ENCODE measurements at regions not wholly inside any gene's neighbourhood (a gene's known extent, or its start where the extent isn't known, plus 50 kb on each side); places are given as distances from the start of the nearest gene placed in this dataset.

GRCh38 chr11:56932572-56933220, 56.0 kb upstream of the OR5AK2 start:
- H3K36me3 ChIP-seq (ENCODE audit: control insufficient read depth, insufficient read depth, low read length) = no peaks in the 10 kb centered on the region
- no peak overlapping the region for H3K4me3 ChIP-seq (ENCODE audit: low read length)
- no peaks in the 10 kb centered on the region for H3K27me3 ChIP-seq (ENCODE audit: control insufficient read depth, insufficient read depth, low read length)
- H3K4me1 ChIP-seq (ENCODE audit: control insufficient read depth, insufficient read depth, low read length) = no peaks in the 10 kb centered on the region
- H3K9ac ChIP-seq (ENCODE audit: low read length) = no peak overlapping the region
- no peaks in the 10 kb centered on the region for H3K9me3 ChIP-seq (ENCODE audit: control insufficient read depth, low read length)

DNA sequence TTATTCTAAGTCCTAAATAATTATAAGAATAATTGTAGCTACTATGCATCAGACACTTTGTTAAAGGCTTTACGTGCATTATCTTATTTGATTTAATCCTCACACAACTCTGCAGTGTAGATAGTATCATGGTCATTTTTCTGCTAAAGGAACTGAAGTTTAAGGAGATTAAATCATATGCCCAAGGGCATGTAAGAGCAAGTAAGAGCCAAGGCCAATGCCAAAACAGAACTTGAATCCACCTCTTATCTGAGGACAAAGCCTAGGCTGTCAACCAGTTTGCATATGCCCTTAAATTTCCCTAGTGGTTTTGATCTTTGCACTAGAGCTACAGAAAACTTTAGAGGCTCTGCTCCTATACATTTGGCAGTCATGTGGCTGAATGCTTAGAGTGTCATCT, 65.6 kb upstream of the OR5AK2 start:
- Histone ChIP-seq H3K9me3 (ENCODE audit: control insufficient read depth, low read length) (no peaks in the 10 kb centered on the region), H3K9ac (ENCODE audit: low read length) (no peak overlapping the region), H3K36me3 (ENCODE audit: control insufficient read depth, insufficient read depth, low read length) (no peaks in the 10 kb centered on the region), H3K4me3 (ENCODE audit: low read length) (no peak overlapping the region), H3K4me1 (ENCODE audit: control insufficient read depth, insufficient read depth, low read length) (no peaks in the 10 kb centered on the region), H3K27me3 (ENCODE audit: control insufficient read depth, insufficient read depth, low read length) (no peaks in the 10 kb centered on the region)

GRCh38 chr11:56922421-56922820, 66.3 kb upstream of the OR5AK2 start:
- Histone ChIP-seq H3K9me3 (ENCODE audit: control insufficient read depth, low read length) (no peaks in the 10 kb centered on the region), H3K27me3 (ENCODE audit: control insufficient read depth, insufficient read depth, low read length) (no peaks in the 10 kb centered on the region), H3K4me1 (ENCODE audit: control insufficient read depth, insufficient read depth, low read length) (no peaks in the 10 kb centered on the region), H3K9ac (ENCODE audit: low read length) (no peak overlapping the region), H3K36me3 (ENCODE audit: control insufficient read depth, insufficient read depth, low read length) (no peaks in the 10 kb centered on the region), H3K4me3 (ENCODE audit: low read length) (no peak overlapping the region)

GRCh38 chr11:56917708-56918400, 70.9 kb upstream of the OR5AK2 start:
- H3K4me3 ChIP-seq (ENCODE audit: low read length) = no peak overlapping the region
- no peaks in the 10 kb centered on the region for H3K27me3 ChIP-seq (ENCODE audit: control insufficient read depth, insufficient read depth, low read length)
- H3K9ac ChIP-seq (ENCODE audit: low read length) = no peak overlapping the region
- H3K4me1 ChIP-seq (ENCODE audit: control insufficient read depth, insufficient read depth, low read length) = no peaks in the 10 kb centered on the region
- H3K9me3 ChIP-seq (ENCODE audit: control insufficient read depth, low read length) = no peaks in the 10 kb centered on the region
- no peaks in the 10 kb centered on the region for H3K36me3 ChIP-seq (ENCODE audit: control insufficient read depth, insufficient read depth, low read length)

DNA sequence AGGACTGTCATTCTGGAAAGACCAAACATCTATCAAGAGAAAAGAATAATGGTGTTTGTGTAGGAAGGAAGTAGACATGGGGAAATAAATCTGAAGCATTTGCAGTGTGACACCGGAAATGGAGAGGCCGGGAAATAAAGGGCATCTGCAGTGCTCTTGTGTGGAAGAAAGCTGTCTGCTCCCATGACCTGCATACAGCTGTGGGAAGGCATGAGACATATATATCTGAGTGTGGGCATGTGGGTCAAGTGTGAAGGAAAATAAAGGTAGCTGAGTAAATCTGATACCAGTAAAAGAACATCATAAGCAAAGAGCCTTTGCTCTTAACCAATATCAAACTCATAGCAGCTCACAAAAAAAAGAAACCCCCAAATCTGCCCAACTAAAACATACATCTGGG, 72.1 kb upstream of the OR5AK2 start:
- no peaks in the 10 kb centered on the region for H3K9me3 ChIP-seq (ENCODE audit: control insufficient read depth, low read length)
- no peaks in the 10 kb centered on the region for H3K4me1 ChIP-seq (ENCODE audit: control insufficient read depth, insufficient read depth, low read length)
- no peaks in the 10 kb centered on the region for H3K36me3 ChIP-seq (ENCODE audit: control insufficient read depth, insufficient read depth, low read length)
- no peak overlapping the region for H3K4me3 ChIP-seq (ENCODE audit: low read length)
- no peak overlapping the region for H3K9ac ChIP-seq (ENCODE audit: low read length)
- no peaks in the 10 kb centered on the region for H3K27me3 ChIP-seq (ENCODE audit: control insufficient read depth, insufficient read depth, low read length)

- Histone ChIP-seq H3K36me3 (ENCODE audit: control insufficient read depth, insufficient read depth, low read length) (no peaks in the 10 kb centered on the region), H3K9ac (ENCODE audit: low read length) (no peak overlapping the region), H3K4me1 (ENCODE audit: control insufficient read depth, insufficient read depth, low read length) (no peaks in the 10 kb centered on the region), H3K4me3 (ENCODE audit: low read length) (no peak overlapping the region), H3K9me3 (ENCODE audit: control insufficient read depth, low read length) (no peaks in the 10 kb centered on the region), H3K27me3 (ENCODE audit: control insufficient read depth, insufficient read depth, low read length) (no peaks in the 10 kb centered on the region)
Measured at GRCh38 chr11:56916162-56916561, 72.6 kb upstream of the OR5AK2 start.

- no peaks in the 10 kb centered on the region for H3K27me3 ChIP-seq (ENCODE audit: control insufficient read depth, insufficient read depth, low read length)
- no peaks in the 10 kb centered on the region for H3K4me1 ChIP-seq (ENCODE audit: control insufficient read depth, insufficient read depth, low read length)
- H3K9ac ChIP-seq (ENCODE audit: low read length) = no peak overlapping the region
- H3K36me3 ChIP-seq (ENCODE audit: control insufficient read depth, insufficient read depth, low read length) = no peaks in the 10 kb centered on the region
- H3K4me3 ChIP-seq (ENCODE audit: low read length) = no peak overlapping the region
- no peaks in the 10 kb centered on the region for H3K9me3 ChIP-seq (ENCODE audit: control insufficient read depth, low read length)
Measured at GRCh38 chr11:56911312-56911711, 77.4 kb upstream of the OR5AK2 start.

DNA sequence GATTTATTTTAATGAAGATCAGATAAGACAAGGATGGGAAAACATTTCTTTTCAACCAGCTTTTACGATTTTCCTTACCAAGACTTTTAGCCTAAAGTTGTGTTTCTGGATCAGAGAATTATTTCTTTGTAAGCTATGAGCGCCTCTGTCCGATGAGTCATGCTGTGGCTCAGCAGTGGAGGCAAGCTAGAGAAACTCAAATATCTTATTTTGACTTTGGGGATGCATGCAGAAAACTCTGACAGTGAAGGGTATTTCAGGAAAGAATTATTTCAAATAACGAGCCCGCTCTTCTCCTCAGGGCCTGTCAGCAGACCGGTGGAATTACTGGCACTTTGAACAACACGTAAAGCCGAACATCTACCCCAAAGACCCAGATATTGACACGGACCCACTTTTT, 77.9 kb upstream of the OR5AK2 start:
- Histone ChIP-seq H3K9ac (ENCODE audit: low read length) (no peak overlapping the region), H3K4me3 (ENCODE audit: low read length) (no peak overlapping the region), H3K4me1 (ENCODE audit: control insufficient read depth, insufficient read depth, low read length) (no peaks in the 10 kb centered on the region), H3K36me3 (ENCODE audit: control insufficient read depth, insufficient read depth, low read length) (no peaks in the 10 kb centered on the region), H3K27me3 (ENCODE audit: control insufficient read depth, insufficient read depth, low read length) (no peaks in the 10 kb centered on the region), H3K9me3 (ENCODE audit: control insufficient read depth, low read length) (no peaks in the 10 kb centered on the region)

DNA sequence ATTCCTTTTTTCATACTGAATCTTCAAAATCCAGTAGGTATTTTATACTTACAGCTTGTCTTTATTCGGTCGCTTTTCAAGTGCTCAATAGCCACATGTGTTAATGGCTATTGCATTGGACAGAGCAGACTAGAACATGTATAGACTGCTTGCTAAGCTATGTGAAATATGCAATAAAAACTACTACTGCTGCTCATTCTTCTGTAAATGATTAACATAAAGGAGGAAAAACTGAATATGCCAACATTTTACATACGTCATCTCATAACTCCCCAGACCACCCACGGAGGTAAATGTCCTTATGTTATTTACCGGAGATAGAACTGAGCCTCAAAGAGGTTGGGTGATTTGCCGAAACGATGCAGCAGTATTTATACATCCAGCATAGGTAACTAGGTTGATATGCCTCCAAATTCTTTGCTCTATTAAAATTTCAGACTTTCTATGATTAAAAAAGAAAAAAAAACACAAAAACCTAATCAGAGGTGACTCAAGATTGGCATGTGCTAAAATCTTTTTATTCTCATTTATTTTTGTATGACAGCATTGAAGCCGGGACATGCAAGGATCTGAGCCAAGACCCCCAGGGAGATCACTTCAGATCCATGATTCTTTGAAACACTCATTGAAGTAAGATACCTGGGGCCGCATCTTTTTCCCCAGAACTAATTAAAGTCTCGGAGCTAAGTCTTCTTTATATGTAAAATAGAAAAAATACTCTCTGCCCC, 78.5 kb upstream of the OR5AK2 start:
- no peaks in the 10 kb centered on the region for H3K9me3 ChIP-seq (ENCODE audit: control insufficient read depth, low read length)
- H3K9ac ChIP-seq (ENCODE audit: low read length) = no peak overlapping the region
- no peaks in the 10 kb centered on the region for H3K4me1 ChIP-seq (ENCODE audit: control insufficient read depth, insufficient read depth, low read length)
- no peak overlapping the region for H3K4me3 ChIP-seq (ENCODE audit: low read length)
- H3K36me3 ChIP-seq (ENCODE audit: control insufficient read depth, insufficient read depth, low read length) = no peaks in the 10 kb centered on the region
- H3K27me3 ChIP-seq (ENCODE audit: control insufficient read depth, insufficient read depth, low read length) = no peaks in the 10 kb centered on the region

- Histone ChIP-seq H3K9me3 (ENCODE audit: control insufficient read depth, low read length) (no peaks in the 10 kb centered on the region), H3K27me3 (ENCODE audit: control insufficient read depth, insufficient read depth, low read length) (no peaks in the 10 kb centered on the region), H3K36me3 (ENCODE audit: control insufficient read depth, insufficient read depth, low read length) (no peaks in the 10 kb centered on the region), H3K4me3 (ENCODE audit: low read length) (no peak overlapping the region), H3K9ac (ENCODE audit: low read length) (no peak overlapping the region), H3K4me1 (ENCODE audit: control insufficient read depth, insufficient read depth, low read length) (no peaks in the 10 kb centered on the region)
Measured at GRCh38 chr11:56909563-56909962, 79.2 kb upstream of the OR5AK2 start.

DNA sequence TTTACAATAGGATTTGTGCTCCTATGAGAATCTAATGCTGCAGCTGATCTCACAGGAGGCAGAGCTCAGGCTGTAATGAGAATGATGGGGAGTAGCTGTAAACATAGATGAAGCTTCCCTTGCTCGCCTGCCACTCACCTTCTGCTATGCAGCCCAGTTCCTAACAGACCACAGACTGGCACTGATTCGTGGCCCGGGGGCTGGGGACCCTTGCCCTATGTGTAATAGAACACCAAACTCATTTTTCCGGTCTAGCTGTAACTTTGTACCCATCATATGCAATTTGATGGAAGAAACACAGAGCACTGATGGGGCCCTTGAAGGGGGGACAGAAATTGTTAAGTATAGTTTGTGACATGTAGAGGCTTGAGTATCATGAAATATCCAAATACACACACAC, 79.6 kb upstream of the OR5AK2 start:
- Histone ChIP-seq H3K36me3 (ENCODE audit: control insufficient read depth, insufficient read depth, low read length) (no peaks in the 10 kb centered on the region), H3K4me3 (ENCODE audit: low read length) (no peak overlapping the region), H3K9me3 (ENCODE audit: control insufficient read depth, low read length) (no peaks in the 10 kb centered on the region), H3K27me3 (ENCODE audit: control insufficient read depth, insufficient read depth, low read length) (no peaks in the 10 kb centered on the region), H3K4me1 (ENCODE audit: control insufficient read depth, insufficient read depth, low read length) (no peaks in the 10 kb centered on the region), H3K9ac (ENCODE audit: low read length) (no peak overlapping the region)

- H3K4me3 ChIP-seq (ENCODE audit: low read length) = no peak overlapping the region
- no peaks in the 10 kb centered on the region for H3K9me3 ChIP-seq (ENCODE audit: control insufficient read depth, low read length)
- no peaks in the 10 kb centered on the region for H3K27me3 ChIP-seq (ENCODE audit: control insufficient read depth, insufficient read depth, low read length)
- no peaks in the 10 kb centered on the region for H3K36me3 ChIP-seq (ENCODE audit: control insufficient read depth, insufficient read depth, low read length)
- H3K9ac ChIP-seq (ENCODE audit: low read length) = no peak overlapping the region
- H3K4me1 ChIP-seq (ENCODE audit: control insufficient read depth, insufficient read depth, low read length) = peaks cover 7% of the 10 kb centered on the region
Measured at GRCh38 chr11:56906683-56907148, 82.0 kb upstream of the OR5AK2 start.

All from mucosa of stomach (tissue), 1 donor.